ENCODE measurements at regions not wholly inside any gene's neighbourhood (a gene's known extent, or its start where the extent isn't known, plus 50 kb on each side); places are given as distances from the start of the nearest gene placed in this dataset.

DNA sequence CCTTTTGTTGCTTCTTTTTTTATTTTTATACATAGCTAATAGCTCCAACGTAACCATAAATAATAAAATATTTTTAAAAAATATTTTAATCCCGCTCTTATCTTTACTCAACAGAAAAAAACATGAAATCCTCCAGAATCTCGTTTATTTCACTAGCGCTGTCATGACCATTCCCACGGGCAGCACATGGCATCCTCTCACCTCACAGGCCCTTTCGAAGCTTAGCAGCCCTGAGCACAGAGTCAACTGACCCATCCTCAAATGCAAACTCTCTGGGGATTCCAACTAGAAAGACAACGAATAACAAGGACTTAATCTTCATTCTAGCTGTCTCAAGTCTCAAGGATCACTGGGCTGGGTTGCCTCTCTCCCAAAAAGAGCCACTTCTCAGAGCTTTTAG lies 285.9 kb upstream of the PPARGC1A start:
- no peak for TF ChIP-seq RARB (CRISPR knock-in tag; IDR thresholded peaks at IDR 0.05)
- TF ChIP-seq ZC3H10 (CRISPR knock-in tag; IDR thresholded peaks at IDR 0.05) = no peak
- no peak for TF ChIP-seq BACH2 (CRISPR knock-in tag; IDR thresholded peaks at IDR 0.05; ENCODE audit: borderline replicate concordance)
- no peak for TF ChIP-seq SNAI2 (CRISPR knock-in tag; IDR thresholded peaks at IDR 0.05)
- TF ChIP-seq ZFP30 (CRISPR knock-in tag; IDR thresholded peaks at IDR 0.05) = no peak
- TF ChIP-seq ZNF70 (CRISPR knock-in tag; IDR thresholded peaks at IDR 0.05) = no peak
- no peak for TF ChIP-seq OSR1 (CRISPR knock-in tag; IDR thresholded peaks at IDR 0.05)
- TF ChIP-seq ESRRG (CRISPR knock-in tag; IDR thresholded peaks at IDR 0.05) = no peak
- no peak for TF ChIP-seq CSDC2 (CRISPR knock-in tag; IDR thresholded peaks at IDR 0.05)
- no peak for TF ChIP-seq ARNTL (CRISPR knock-in tag; IDR thresholded peaks at IDR 0.05; ENCODE audit: borderline replicate concordance, low read depth)
- no peak for TF ChIP-seq ISL1 (CRISPR knock-in tag; IDR thresholded peaks at IDR 0.05)
- TF ChIP-seq, protein P1, sequence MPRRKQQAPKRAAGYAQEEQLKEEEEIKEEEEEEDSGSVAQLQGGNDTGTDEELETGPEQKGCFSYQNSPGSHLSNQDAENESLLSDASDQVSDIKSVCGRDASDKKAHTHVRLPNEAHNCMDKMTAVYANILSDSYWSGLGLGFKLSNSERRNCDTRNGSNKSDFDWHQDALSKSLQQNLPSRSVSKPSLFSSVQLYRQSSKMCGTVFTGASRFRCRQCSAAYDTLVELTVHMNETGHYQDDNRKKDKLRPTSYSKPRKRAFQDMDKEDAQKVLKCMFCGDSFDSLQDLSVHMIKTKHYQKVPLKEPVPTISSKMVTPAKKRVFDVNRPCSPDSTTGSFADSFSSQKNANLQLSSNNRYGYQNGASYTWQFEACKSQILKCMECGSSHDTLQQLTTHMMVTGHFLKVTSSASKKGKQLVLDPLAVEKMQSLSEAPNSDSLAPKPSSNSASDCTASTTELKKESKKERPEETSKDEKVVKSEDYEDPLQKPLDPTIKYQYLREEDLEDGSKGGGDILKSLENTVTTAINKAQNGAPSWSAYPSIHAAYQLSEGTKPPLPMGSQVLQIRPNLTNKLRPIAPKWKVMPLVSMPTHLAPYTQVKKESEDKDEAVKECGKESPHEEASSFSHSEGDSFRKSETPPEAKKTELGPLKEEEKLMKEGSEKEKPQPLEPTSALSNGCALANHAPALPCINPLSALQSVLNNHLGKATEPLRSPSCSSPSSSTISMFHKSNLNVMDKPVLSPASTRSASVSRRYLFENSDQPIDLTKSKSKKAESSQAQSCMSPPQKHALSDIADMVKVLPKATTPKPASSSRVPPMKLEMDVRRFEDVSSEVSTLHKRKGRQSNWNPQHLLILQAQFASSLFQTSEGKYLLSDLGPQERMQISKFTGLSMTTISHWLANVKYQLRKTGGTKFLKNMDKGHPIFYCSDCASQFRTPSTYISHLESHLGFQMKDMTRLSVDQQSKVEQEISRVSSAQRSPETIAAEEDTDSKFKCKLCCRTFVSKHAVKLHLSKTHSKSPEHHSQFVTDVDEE (CRISPR knock-in tag; IDR thresholded peaks at IDR 0.05) = no peak
- no peak for TF ChIP-seq TOX (CRISPR knock-in tag; IDR thresholded peaks at IDR 0.05; ENCODE audit: borderline replicate concordance)
- TF ChIP-seq, protein P2, sequence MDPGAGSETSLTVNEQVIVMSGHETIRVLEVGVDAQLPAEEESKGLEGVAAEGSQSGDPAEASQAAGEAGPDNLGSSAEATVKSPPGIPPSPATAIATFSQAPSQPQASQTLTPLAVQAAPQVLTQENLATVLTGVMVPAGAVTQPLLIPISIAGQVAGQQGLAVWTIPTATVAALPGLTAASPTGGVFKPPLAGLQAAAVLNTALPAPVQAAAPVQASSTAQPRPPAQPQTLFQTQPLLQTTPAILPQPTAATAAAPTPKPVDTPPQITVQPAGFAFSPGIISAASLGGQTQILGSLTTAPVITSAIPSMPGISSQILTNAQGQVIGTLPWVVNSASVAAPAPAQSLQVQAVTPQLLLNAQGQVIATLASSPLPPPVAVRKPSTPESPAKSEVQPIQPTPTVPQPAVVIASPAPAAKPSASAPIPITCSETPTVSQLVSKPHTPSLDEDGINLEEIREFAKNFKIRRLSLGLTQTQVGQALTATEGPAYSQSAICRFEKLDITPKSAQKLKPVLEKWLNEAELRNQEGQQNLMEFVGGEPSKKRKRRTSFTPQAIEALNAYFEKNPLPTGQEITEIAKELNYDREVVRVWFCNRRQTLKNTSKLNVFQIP (CRISPR knock-in tag; IDR thresholded peaks at IDR 0.05; ENCODE audit: borderline replicate concordance, low read depth) = no peak
- no peak for TF ChIP-seq PPARA (CRISPR knock-in tag; IDR thresholded peaks at IDR 0.05; ENCODE audit: borderline replicate concordance)
- ATAC-seq = no peak

DNA sequence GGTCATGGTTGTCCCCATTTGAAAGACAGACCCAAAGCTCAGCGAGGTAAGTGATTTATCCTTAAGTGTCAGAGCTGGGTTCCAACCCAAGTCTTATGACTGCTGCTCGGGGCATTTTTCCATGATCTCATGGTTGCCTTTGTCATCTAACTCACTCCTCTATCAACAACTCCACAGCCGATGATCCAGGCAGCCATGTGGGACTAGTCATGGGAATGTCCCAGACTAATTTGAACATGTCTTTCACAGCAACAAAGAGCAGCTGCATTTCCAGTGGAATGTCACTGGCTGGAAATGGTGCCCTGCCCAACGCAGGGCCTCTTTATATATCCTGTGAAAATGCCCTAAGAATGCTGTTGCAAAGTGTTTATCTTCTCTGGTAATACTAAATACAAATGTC lies 284.8 kb upstream of the PPARGC1A start:
- no peak for ATAC-seq
- TF ChIP-seq, protein P1 (CRISPR knock-in tag; IDR thresholded peaks at IDR 0.05) = no peak
- TF ChIP-seq TCF4 (CRISPR knock-in tag; IDR thresholded peaks at IDR 0.05; ENCODE audit: borderline replicate concordance) (no peak), ZC3H10 (CRISPR knock-in tag; IDR thresholded peaks at IDR 0.05) (no peak), BACH2 (CRISPR knock-in tag; IDR thresholded peaks at IDR 0.05; ENCODE audit: borderline replicate concordance) (no peak), ARNTL (CRISPR knock-in tag; IDR thresholded peaks at IDR 0.05; ENCODE audit: borderline replicate concordance, low read depth) (no peak), SNAI2 (CRISPR knock-in tag; IDR thresholded peaks at IDR 0.05) (no peak), ISL1 (CRISPR knock-in tag; IDR thresholded peaks at IDR 0.05) (no peak), ZFP3 (CRISPR knock-in tag; IDR thresholded peaks at IDR 0.05) (no peak), ZNF8 (CRISPR knock-in tag; IDR thresholded peaks at IDR 0.05) (no peak), PPARA (CRISPR knock-in tag; IDR thresholded peaks at IDR 0.05; ENCODE audit: borderline replicate concordance) (no peak), OSR1 (CRISPR knock-in tag; IDR thresholded peaks at IDR 0.05) (no peak), ESRRG (CRISPR knock-in tag; IDR thresholded peaks at IDR 0.05) (no peak), TOX (CRISPR knock-in tag; IDR thresholded peaks at IDR 0.05; ENCODE audit: borderline replicate concordance) (no peak), GLIS3 (CRISPR knock-in tag; IDR thresholded peaks at IDR 0.05) (no peak)
- TF ChIP-seq, protein P2 (CRISPR knock-in tag; IDR thresholded peaks at IDR 0.05; ENCODE audit: borderline replicate concordance, low read depth) = no peak

DNA sequence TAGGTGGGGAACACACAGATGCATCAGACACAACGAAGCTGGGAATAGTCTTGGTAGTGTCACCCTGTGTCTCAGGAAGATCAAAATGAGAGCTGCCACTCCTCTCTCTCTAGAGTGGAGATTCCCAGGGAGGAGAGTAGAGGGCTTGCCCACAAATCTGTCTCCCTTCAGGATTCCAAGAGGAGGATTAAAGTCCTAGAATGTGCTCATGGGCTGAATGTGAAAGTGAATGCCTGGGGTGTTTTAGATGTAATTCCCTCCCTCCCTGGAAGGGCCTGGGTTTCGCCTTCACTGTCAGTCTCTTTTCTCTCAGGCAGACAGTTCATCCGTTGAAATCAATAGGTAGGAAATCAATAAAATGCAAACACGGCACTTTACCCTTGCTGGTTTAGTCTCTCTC lies 282.6 kb upstream of the PPARGC1A start:
- no peak for TF ChIP-seq ISL1 (CRISPR knock-in tag; IDR thresholded peaks at IDR 0.05)
- TF ChIP-seq SNAI2 (CRISPR knock-in tag; IDR thresholded peaks at IDR 0.05) = no peak
- TF ChIP-seq, protein P3, sequence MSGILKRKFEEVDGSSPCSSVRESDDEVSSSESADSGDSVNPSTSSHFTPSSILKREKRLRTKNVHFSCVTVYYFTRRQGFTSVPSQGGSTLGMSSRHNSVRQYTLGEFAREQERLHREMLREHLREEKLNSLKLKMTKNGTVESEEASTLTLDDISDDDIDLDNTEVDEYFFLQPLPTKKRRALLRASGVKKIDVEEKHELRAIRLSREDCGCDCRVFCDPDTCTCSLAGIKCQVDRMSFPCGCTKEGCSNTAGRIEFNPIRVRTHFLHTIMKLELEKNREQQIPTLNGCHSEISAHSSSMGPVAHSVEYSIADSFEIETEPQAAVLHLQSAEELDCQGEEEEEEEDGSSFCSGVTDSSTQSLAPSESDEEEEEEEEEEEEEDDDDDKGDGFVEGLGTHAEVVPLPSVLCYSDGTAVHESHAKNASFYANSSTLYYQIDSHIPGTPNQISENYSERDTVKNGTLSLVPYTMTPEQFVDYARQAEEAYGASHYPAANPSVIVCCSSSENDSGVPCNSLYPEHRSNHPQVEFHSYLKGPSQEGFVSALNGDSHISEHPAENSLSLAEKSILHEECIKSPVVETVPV (CRISPR knock-in tag; IDR thresholded peaks at IDR 0.05) = no peak
- TF ChIP-seq TOX (CRISPR knock-in tag; IDR thresholded peaks at IDR 0.05; ENCODE audit: borderline replicate concordance) = no peak
- no peak for TF ChIP-seq BACH2 (CRISPR knock-in tag; IDR thresholded peaks at IDR 0.05; ENCODE audit: borderline replicate concordance)
- TF ChIP-seq, protein P4, sequence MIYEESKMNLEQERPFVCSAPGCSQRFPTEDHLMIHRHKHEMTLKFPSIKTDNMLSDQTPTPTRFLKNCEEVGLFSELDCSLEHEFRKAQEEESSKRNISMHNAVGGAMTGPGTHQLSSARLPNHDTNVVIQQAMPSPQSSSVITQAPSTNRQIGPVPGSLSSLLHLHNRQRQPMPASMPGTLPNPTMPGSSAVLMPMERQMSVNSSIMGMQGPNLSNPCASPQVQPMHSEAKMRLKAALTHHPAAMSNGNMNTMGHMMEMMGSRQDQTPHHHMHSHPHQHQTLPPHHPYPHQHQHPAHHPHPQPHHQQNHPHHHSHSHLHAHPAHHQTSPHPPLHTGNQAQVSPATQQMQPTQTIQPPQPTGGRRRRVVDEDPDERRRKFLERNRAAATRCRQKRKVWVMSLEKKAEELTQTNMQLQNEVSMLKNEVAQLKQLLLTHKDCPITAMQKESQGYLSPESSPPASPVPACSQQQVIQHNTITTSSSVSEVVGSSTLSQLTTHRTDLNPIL (CRISPR knock-in tag; IDR thresholded peaks at IDR 0.05; ENCODE audit: low read depth) = no peak
- no peak for ATAC-seq
